Tibial nerve (tissue), 4 donors: ENCODE measurements at regions not wholly inside any gene's neighbourhood (a gene's known extent, or its start where the extent isn't known, plus 50 kb on each side); places are given as distances from the start of the nearest gene placed in this dataset.

Source experiments
- DNase-seq, 2 donors: peaks; one replicate each; pipeline ENCODE4 v3.0.0-alpha.2; 2019; ENCODE audit warnings: low spot score in 2 of 2
- H3K27ac ChIP-seq, 4 donors: fragments of 200-600 bp; sonication (generic) in 3 of 4; one replicate each; pipeline ENCODE4 v1.5.1; 2017 to 2019; ENCODE audit warnings: mild to moderate bottlenecking in 1 of 4
- H3K27me3 ChIP-seq, 2 donors: fragments of 200-600 bp; sonication (generic) in 1 of 2; one replicate each; pipeline versions ENCODE4 v1.5.1 to v1.6.0; 2017 to 2019
- H3K36me3 ChIP-seq, 3 donors: fragments of 200-600 bp; sonication (generic); one replicate each; pipeline ENCODE4 v1.5.1; 2018 to 2019
- H3K4me1 ChIP-seq, 4 donors: fragments of 200-600 bp; sonication (generic) in 3 of 4; one replicate each; pipeline ENCODE4 v1.5.1; 2017 to 2019
- H3K4me3 ChIP-seq, 4 donors: fragments of 200-600 bp; sonication (generic) in 3 of 4; one replicate each; pipeline ENCODE4 v1.5.1; 2017 to 2019; ENCODE audit warnings: mild to moderate bottlenecking in 1 of 4, moderate library complexity in 1 of 4
- H3K9me3 ChIP-seq, 4 donors: fragments of 200-600 bp; sonication (generic) in 3 of 4; one replicate each; pipeline ENCODE4 v1.5.1; 2017 to 2019
- CTCF ChIP-seq, 5 experiments: fragments of 200-600 bp in 3 of 5; fragments of 450-650 bp in 2 of 5; sonication (generic) in 3 of 5; IDR thresholded peaks; one replicate each; pipeline ENCODE4 v1.5.1; 2016 to 2019; ENCODE audit warnings: antibody characterized with exemption in 5 of 5, mild to moderate bottlenecking in 3 of 5, moderate library complexity in 2 of 5
- EP300 ChIP-seq, 2 donors: sonication (generic); formaldehyde crosslinking; IDR thresholded peaks; one replicate each; pipeline ENCODE4 v1.6.1; 2017; ENCODE audit warnings: antibody characterized with exemption in 2 of 2, mild to moderate bottlenecking in 1 of 2
- POLR2A ChIP-seq, 2 donors: fragments of 450-650 bp; IDR thresholded peaks; one replicate each; pipeline ENCODE4 v1.6.1; 2017; ENCODE audit warnings: antibody characterized with exemption in 2 of 2, mild to moderate bottlenecking in 2 of 2, moderate library complexity in 2 of 2
- WGBS, 2 donors: methylation state at CpG; one replicate each; pipeline ENCODE4 v1.1.5; 2018; 5-methylcytosine and 5-hydroxymethylcytosine counted together

GRCh38 chr21:23384679-23385078 is 2222.6 kb downstream of the MRPL39 start:
- no peaks in the 10 kb centered on the region for H3K4me1 ChIP-seq
- H3K9me3 ChIP-seq: no peaks in the 10 kb centered on the region
- H3K27ac ChIP-seq: no peak overlapping the region
- DNase-seq: no peak
- 37 to 56% methylated on average over 4 of the region's 4 CpGs for WGBS, 2 donors
- H3K36me3 ChIP-seq: no peaks in the 10 kb centered on the region
- H3K4me3 ChIP-seq: no peak overlapping the region
- no peak for TF ChIP-seq EP300 (IDR thresholded peaks at IDR 0.05)
- TF ChIP-seq CTCF (IDR thresholded peaks at IDR 0.05): no peak
- TF ChIP-seq POLR2A (IDR thresholded peaks at IDR 0.05): no peak
- H3K27me3 ChIP-seq: no peaks in the 10 kb centered on the region

GRCh38 chr21:23374155-23374554 is 2233.1 kb downstream of the MRPL39 start:
- H3K36me3 ChIP-seq: no peaks in the 10 kb centered on the region
- no peak for TF ChIP-seq EP300 (IDR thresholded peaks at IDR 0.05)
- no peak for TF ChIP-seq CTCF (IDR thresholded peaks at IDR 0.05)
- TF ChIP-seq POLR2A (IDR thresholded peaks at IDR 0.05): no peak
- H3K9me3 ChIP-seq: no peaks in the 10 kb centered on the region
- H3K27ac ChIP-seq: no peak overlapping the region
- H3K4me3 ChIP-seq: no peak overlapping the region
- DNase-seq: no peak
- WGBS, 2 donors: 79 to 88% methylated on average over 4 of the region's 4 CpGs
- no peaks in the 10 kb centered on the region for H3K4me1 ChIP-seq
- no peaks in the 10 kb centered on the region for H3K27me3 ChIP-seq

GRCh38 chr21:23356905-23357304 is 2250.4 kb downstream of the MRPL39 start:
- H3K4me3 ChIP-seq: no peak overlapping the region
- H3K27ac ChIP-seq: no peak overlapping the region
- no peak for DNase-seq
- no peaks in the 10 kb centered on the region for H3K27me3 ChIP-seq
- no peaks in the 10 kb centered on the region for H3K9me3 ChIP-seq
- H3K36me3 ChIP-seq: no peaks in the 10 kb centered on the region
- WGBS, 2 donors: 75 to 84% methylated on average over 1 of the region's 1 CpG
- H3K4me1 ChIP-seq: no peaks in the 10 kb centered on the region
- TF ChIP-seq POLR2A (IDR thresholded peaks at IDR 0.05) (no peak), EP300 (IDR thresholded peaks at IDR 0.05) (no peak), CTCF (IDR thresholded peaks at IDR 0.05) (no peak)

- DNase-seq: no peak
Measured at GRCh38 chr21:23316190-23316589, 2291.1 kb downstream of the MRPL39 start.

GRCh38 chr21:23308741-23309140 is 2298.5 kb downstream of the MRPL39 start:
- Histone ChIP-seq H3K27ac (no peak overlapping the region), H3K4me3 (no peak overlapping the region), H3K27me3 (no peaks in the 10 kb centered on the region), H3K9me3 (no peaks in the 10 kb centered on the region), H3K36me3 (no peaks in the 10 kb centered on the region), H3K4me1 (no peaks in the 10 kb centered on the region)
- WGBS, 2 donors: 45 to 49% methylated on average over 1 of the region's 1 CpG
- no peak for TF ChIP-seq CTCF (IDR thresholded peaks at IDR 0.05)
- no peak for TF ChIP-seq POLR2A (IDR thresholded peaks at IDR 0.05)
- no peak for TF ChIP-seq EP300 (IDR thresholded peaks at IDR 0.05)
- no peak for DNase-seq

More at GRCh38 chr21:23316190-23316589, 2291.1 kb downstream of the MRPL39 start:
- H3K27me3 ChIP-seq: no peaks in the 10 kb centered on the region
- no peak for TF ChIP-seq POLR2A (IDR thresholded peaks at IDR 0.05)
- no peak for TF ChIP-seq CTCF (IDR thresholded peaks at IDR 0.05)
- H3K9me3 ChIP-seq: no peaks in the 10 kb centered on the region
- H3K27ac ChIP-seq: no peak overlapping the region
- H3K4me3 ChIP-seq: no peak overlapping the region
- H3K36me3 ChIP-seq: no peaks in the 10 kb centered on the region
- no peaks in the 10 kb centered on the region for H3K4me1 ChIP-seq
